ENCODE measurements at regions not wholly inside any gene's neighbourhood (a gene's known extent, or its start where the extent isn't known, plus 50 kb on each side); places are given as distances from the start of the nearest gene placed in this dataset.
"Not testable (repeated sequence)": the region's sequence is repeated elsewhere in the genome, so short reads cannot be mapped to it uniquely, and the experiment has no call there.

- Histone ChIP-seq H3K36me3 (no peaks in the 10 kb centered on the region), H3K27me3 (no peaks in the 10 kb centered on the region), H3K4me1 (ENCODE audit: control insufficient read depth in 1 of 2, insufficient read depth in 1 of 2, low read depth in 1 of 2, low read length in 1 of 2) (no peaks in the 10 kb centered on the region), H3K4me3 (ENCODE audit: low read depth in 1 of 2, low read length in 1 of 2) (no peak overlapping the region), H3K27ac (no peak overlapping the region), H3K9me3 (no peaks in the 10 kb centered on the region)
- TF ChIP-seq CTCF (IDR thresholded peaks at IDR 0.05), result no peak
These were observed 632.9 kb downstream of the CCDC85A start for GRCh38 chr2:56816666-56817065.

GRCh38 chr2:56831780-56832179, 648.0 kb downstream of the CCDC85A start:
- H3K4me3 ChIP-seq (ENCODE audit: low read depth in 1 of 2, low read length in 1 of 2), result no peak overlapping the region
- H3K27ac ChIP-seq, result no peak overlapping the region
- H3K36me3 ChIP-seq, result no peaks in the 10 kb centered on the region
- no peaks in the 10 kb centered on the region for H3K9me3 ChIP-seq
- no peaks in the 10 kb centered on the region for H3K4me1 ChIP-seq (ENCODE audit: control insufficient read depth in 1 of 2, insufficient read depth in 1 of 2, low read depth in 1 of 2, low read length in 1 of 2)
- TF ChIP-seq CTCF (IDR thresholded peaks at IDR 0.05), result no peak
- H3K27me3 ChIP-seq, result no peaks in the 10 kb centered on the region

- H3K27me3 ChIP-seq, result no peaks in the 10 kb centered on the region
- H3K4me3 ChIP-seq (ENCODE audit: low read depth in 1 of 2, low read length in 1 of 2), result no peak overlapping the region
- TF ChIP-seq CTCF (IDR thresholded peaks at IDR 0.05), result no peak
- no peaks in the 10 kb centered on the region for H3K9me3 ChIP-seq
- no peak overlapping the region for H3K27ac ChIP-seq
- no peaks in the 10 kb centered on the region for H3K36me3 ChIP-seq
- no peaks in the 10 kb centered on the region for H3K4me1 ChIP-seq (ENCODE audit: control insufficient read depth in 1 of 2, insufficient read depth in 1 of 2, low read depth in 1 of 2, low read length in 1 of 2)
These were observed 650.9 kb downstream of the CCDC85A start for GRCh38 chr2:56834686-56835085.

GRCh38 chr2:56840009-56840408, 656.2 kb downstream of the CCDC85A start:
- not testable (repeated sequence) for H3K4me1 ChIP-seq (ENCODE audit: control insufficient read depth in 1 of 2, insufficient read depth in 1 of 2, low read depth in 1 of 2, low read length in 1 of 2); H3K27me3 ChIP-seq; H3K9me3 ChIP-seq; H3K36me3 ChIP-seq; H3K4me3 ChIP-seq (ENCODE audit: low read depth in 1 of 2, low read length in 1 of 2); H3K27ac ChIP-seq

- Histone ChIP-seq H3K27ac (no peak overlapping the region), H3K27me3 (no peaks in the 10 kb centered on the region), H3K9me3 (no peaks in the 10 kb centered on the region), H3K4me3 (ENCODE audit: low read depth in 1 of 2, low read length in 1 of 2) (no peak overlapping the region), H3K36me3 (no peaks in the 10 kb centered on the region), H3K4me1 (ENCODE audit: control insufficient read depth in 1 of 2, insufficient read depth in 1 of 2, low read depth in 1 of 2, low read length in 1 of 2) (no peaks in the 10 kb centered on the region)
- no peak for TF ChIP-seq CTCF (IDR thresholded peaks at IDR 0.05)
These were observed 677.2 kb downstream of the CCDC85A start for GRCh38 chr2:56860991-56861390.

GRCh38 chr2:56871644-56872043, 687.9 kb downstream of the CCDC85A start:
- H3K27ac ChIP-seq, result no peak overlapping the region
- no peaks in the 10 kb centered on the region for H3K4me1 ChIP-seq (ENCODE audit: control insufficient read depth in 1 of 2, insufficient read depth in 1 of 2, low read depth in 1 of 2, low read length in 1 of 2)
- no peaks in the 10 kb centered on the region for H3K9me3 ChIP-seq
- no peaks in the 10 kb centered on the region for H3K27me3 ChIP-seq
- TF ChIP-seq CTCF (IDR thresholded peaks at IDR 0.05), result no peak
- no peaks in the 10 kb centered on the region for H3K36me3 ChIP-seq
- no peak overlapping the region for H3K4me3 ChIP-seq (ENCODE audit: low read depth in 1 of 2, low read length in 1 of 2)

Data from neutrophil (primary cell).